ENCODE measurements at regions not wholly inside any gene's neighbourhood (a gene's known extent, or its start where the extent isn't known, plus 50 kb on each side); places are given as distances from the start of the nearest gene placed in this dataset.

- H3K9me3 ChIP-seq (ENCODE audit: control insufficient read depth, low read depth, low read length) = no peaks in the 10 kb centered on the region
- no peaks in the 10 kb centered on the region for H3K4me1 ChIP-seq (ENCODE audit: control insufficient read depth, low read depth, low read length)
- H3K27me3 ChIP-seq (ENCODE audit: control insufficient read depth, insufficient read depth, low read length) = no peaks in the 10 kb centered on the region
- no peaks in the 10 kb centered on the region for H3K36me3 ChIP-seq (ENCODE audit: control insufficient read depth, low read depth, low read length)
- H3K9ac ChIP-seq (ENCODE audit: low read length) = no peak overlapping the region
- no peak overlapping the region for H3K27ac ChIP-seq (ENCODE audit: low read length)
- H3K4me3 ChIP-seq (ENCODE audit: low read length) = no peak overlapping the region
Measured at GRCh38 chr18:56128153-56128791, 510.1 kb downstream of the TXNL1 start.

GRCh38 chr18:56127322-56128099 lies 510.9 kb downstream of the TXNL1 start:
- Histone ChIP-seq H3K27me3 (ENCODE audit: control insufficient read depth, insufficient read depth, low read length) (no peaks in the 10 kb centered on the region), H3K27ac (ENCODE audit: low read length) (no peak overlapping the region), H3K9me3 (ENCODE audit: control insufficient read depth, low read depth, low read length) (no peaks in the 10 kb centered on the region), H3K4me3 (ENCODE audit: low read length) (no peak overlapping the region), H3K36me3 (ENCODE audit: control insufficient read depth, low read depth, low read length) (no peaks in the 10 kb centered on the region), H3K9ac (ENCODE audit: low read length) (no peak overlapping the region), H3K4me1 (ENCODE audit: control insufficient read depth, low read depth, low read length) (no peaks in the 10 kb centered on the region)

GRCh38 chr18:56124186-56124585 lies 514.2 kb downstream of the TXNL1 start:
- Histone ChIP-seq H3K27ac (ENCODE audit: low read length) (no peak overlapping the region), H3K36me3 (ENCODE audit: control insufficient read depth, low read depth, low read length) (no peaks in the 10 kb centered on the region), H3K9ac (ENCODE audit: low read length) (no peak overlapping the region), H3K4me1 (ENCODE audit: control insufficient read depth, low read depth, low read length) (no peaks in the 10 kb centered on the region), H3K9me3 (ENCODE audit: control insufficient read depth, low read depth, low read length) (no peaks in the 10 kb centered on the region), H3K4me3 (ENCODE audit: low read length) (no peak overlapping the region), H3K27me3 (ENCODE audit: control insufficient read depth, insufficient read depth, low read length) (no peaks in the 10 kb centered on the region)

- H3K4me3 ChIP-seq (ENCODE audit: low read length) = no peak overlapping the region
- no peaks in the 10 kb centered on the region for H3K9me3 ChIP-seq (ENCODE audit: control insufficient read depth, low read depth, low read length)
- H3K4me1 ChIP-seq (ENCODE audit: control insufficient read depth, low read depth, low read length) = peaks cover 8% of the 10 kb centered on the region
- H3K9ac ChIP-seq (ENCODE audit: low read length) = no peak overlapping the region
- H3K36me3 ChIP-seq (ENCODE audit: control insufficient read depth, low read depth, low read length) = no peaks in the 10 kb centered on the region
- H3K27me3 ChIP-seq (ENCODE audit: control insufficient read depth, insufficient read depth, low read length) = no peaks in the 10 kb centered on the region
- H3K27ac ChIP-seq (ENCODE audit: low read length) = no peak overlapping the region
Measured at GRCh38 chr18:56121669-56122068, 516.7 kb downstream of the TXNL1 start.

- peaks cover 8% of the 10 kb centered on the region for H3K4me1 ChIP-seq (ENCODE audit: control insufficient read depth, low read depth, low read length)
- no peak overlapping the region for H3K27ac ChIP-seq (ENCODE audit: low read length)
- H3K9ac ChIP-seq (ENCODE audit: low read length) = no peak overlapping the region
- no peaks in the 10 kb centered on the region for H3K36me3 ChIP-seq (ENCODE audit: control insufficient read depth, low read depth, low read length)
- no peak overlapping the region for H3K4me3 ChIP-seq (ENCODE audit: low read length)
- H3K27me3 ChIP-seq (ENCODE audit: control insufficient read depth, insufficient read depth, low read length) = no peaks in the 10 kb centered on the region
- H3K9me3 ChIP-seq (ENCODE audit: control insufficient read depth, low read depth, low read length) = no peaks in the 10 kb centered on the region
Measured at GRCh38 chr18:56120782-56121181, 517.6 kb downstream of the TXNL1 start.

- no peaks in the 10 kb centered on the region for H3K9me3 ChIP-seq (ENCODE audit: control insufficient read depth, low read depth, low read length)
- H3K4me3 ChIP-seq (ENCODE audit: low read length) = no peak overlapping the region
- H3K27ac ChIP-seq (ENCODE audit: low read length) = no peak overlapping the region
- no peaks in the 10 kb centered on the region for H3K36me3 ChIP-seq (ENCODE audit: control insufficient read depth, low read depth, low read length)
- peaks cover 8% of the 10 kb centered on the region for H3K4me1 ChIP-seq (ENCODE audit: control insufficient read depth, low read depth, low read length)
- no peak overlapping the region for H3K9ac ChIP-seq (ENCODE audit: low read length)
- H3K27me3 ChIP-seq (ENCODE audit: control insufficient read depth, insufficient read depth, low read length) = no peaks in the 10 kb centered on the region
Measured at GRCh38 chr18:56119681-56120080, 518.7 kb downstream of the TXNL1 start.

- no peak overlapping the region for H3K4me3 ChIP-seq (ENCODE audit: low read length)
- H3K27me3 ChIP-seq (ENCODE audit: control insufficient read depth, insufficient read depth, low read length) = no peaks in the 10 kb centered on the region
- no peaks in the 10 kb centered on the region for H3K9me3 ChIP-seq (ENCODE audit: control insufficient read depth, low read depth, low read length)
- H3K9ac ChIP-seq (ENCODE audit: low read length) = no peak overlapping the region
- H3K27ac ChIP-seq (ENCODE audit: low read length) = no peak overlapping the region
- peaks cover 8% of the 10 kb centered on the region for H3K4me1 ChIP-seq (ENCODE audit: control insufficient read depth, low read depth, low read length)
- H3K36me3 ChIP-seq (ENCODE audit: control insufficient read depth, low read depth, low read length) = no peaks in the 10 kb centered on the region
Measured at GRCh38 chr18:56118422-56118821, 520.0 kb downstream of the TXNL1 start.

- Histone ChIP-seq H3K9ac (ENCODE audit: low read length) (no peak overlapping the region), H3K27ac (ENCODE audit: low read length) (no peak overlapping the region), H3K4me3 (ENCODE audit: low read length) (no peak overlapping the region), H3K36me3 (ENCODE audit: control insufficient read depth, low read depth, low read length) (no peaks in the 10 kb centered on the region), H3K27me3 (ENCODE audit: control insufficient read depth, insufficient read depth, low read length) (no peaks in the 10 kb centered on the region), H3K4me1 (ENCODE audit: control insufficient read depth, low read depth, low read length) (peaks cover 11% of the 10 kb centered on the region), H3K9me3 (ENCODE audit: control insufficient read depth, low read depth, low read length) (no peaks in the 10 kb centered on the region)
Measured at GRCh38 chr18:56115071-56116015, 523.0 kb downstream of the TXNL1 start.

GRCh38 chr18:56112984-56113383 lies 525.0 kb upstream of the TCF4 start:
- Histone ChIP-seq H3K4me1 (ENCODE audit: control insufficient read depth, low read depth, low read length) (peaks cover 11% of the 10 kb centered on the region), H3K36me3 (ENCODE audit: control insufficient read depth, low read depth, low read length) (no peaks in the 10 kb centered on the region), H3K9me3 (ENCODE audit: control insufficient read depth, low read depth, low read length) (no peaks in the 10 kb centered on the region), H3K4me3 (ENCODE audit: low read length) (no peak overlapping the region), H3K27ac (ENCODE audit: low read length) (no peak overlapping the region), H3K9ac (ENCODE audit: low read length) (no peak overlapping the region), H3K27me3 (ENCODE audit: control insufficient read depth, insufficient read depth, low read length) (no peaks in the 10 kb centered on the region)

- no peak overlapping the region for H3K27ac ChIP-seq (ENCODE audit: low read length)
- H3K4me1 ChIP-seq (ENCODE audit: control insufficient read depth, low read depth, low read length) = peaks cover 8% of the 10 kb centered on the region
- H3K27me3 ChIP-seq (ENCODE audit: control insufficient read depth, insufficient read depth, low read length) = no peaks in the 10 kb centered on the region
- no peaks in the 10 kb centered on the region for H3K36me3 ChIP-seq (ENCODE audit: control insufficient read depth, low read depth, low read length)
- H3K9ac ChIP-seq (ENCODE audit: low read length) = no peak overlapping the region
- no peak overlapping the region for H3K4me3 ChIP-seq (ENCODE audit: low read length)
- H3K9me3 ChIP-seq (ENCODE audit: control insufficient read depth, low read depth, low read length) = no peaks in the 10 kb centered on the region
Measured at GRCh38 chr18:56112013-56112749, 524.2 kb upstream of the TCF4 start.

- no peaks in the 10 kb centered on the region for H3K9me3 ChIP-seq (ENCODE audit: control insufficient read depth, low read depth, low read length)
- no peak overlapping the region for H3K4me3 ChIP-seq (ENCODE audit: low read length)
- no peaks in the 10 kb centered on the region for H3K27me3 ChIP-seq (ENCODE audit: control insufficient read depth, insufficient read depth, low read length)
- H3K4me1 ChIP-seq (ENCODE audit: control insufficient read depth, low read depth, low read length) = peaks cover 4% of the 10 kb centered on the region
- no peaks in the 10 kb centered on the region for H3K36me3 ChIP-seq (ENCODE audit: control insufficient read depth, low read depth, low read length)
- H3K9ac ChIP-seq (ENCODE audit: low read length) = no peak overlapping the region
- no peak overlapping the region for H3K27ac ChIP-seq (ENCODE audit: low read length)
Measured at GRCh38 chr18:56109757-56110156, 521.8 kb upstream of the TCF4 start.
